NT2/D1 (cell line): ENCODE measurements at regions not wholly inside any gene's neighbourhood (a gene's known extent, or its start where the extent isn't known, plus 50 kb on each side); places are given as distances from the start of the nearest gene placed in this dataset.

Experiments used
- YY1 ChIP-seq: IDR thresholded peaks from 2 replicates; pipeline ENCODE4 v1.6.1; 2011; ENCODE audit not compliant: insufficient read length, insufficient read depth
- ZNF274 ChIP-seq: IDR thresholded peaks from 2 replicates; pipeline ENCODE4 v1.6.1; 2011; ENCODE audit warnings: mild to moderate bottlenecking, low read depth, low read length

DNA sequence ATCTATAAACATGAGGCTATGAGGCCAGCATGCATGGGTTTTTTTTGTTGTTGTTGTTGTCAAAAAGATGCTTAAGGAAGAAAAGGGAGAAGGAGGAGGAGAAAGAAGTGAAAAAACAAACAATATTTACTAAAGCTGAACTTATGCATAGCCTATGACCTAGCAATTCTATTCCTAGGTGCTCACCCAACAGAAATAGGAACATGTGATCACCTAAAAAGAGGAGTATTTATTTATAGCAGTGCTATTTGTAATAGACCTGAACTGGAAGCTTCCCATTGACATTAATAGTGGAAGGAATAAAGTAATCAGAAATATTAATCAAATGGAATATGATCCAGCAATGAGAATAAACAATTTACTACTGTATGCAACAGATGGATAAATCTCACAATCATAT lies 156.5 kb upstream of the OLIG3 start:
- TF ChIP-seq ZNF274 (no peak), YY1 (no peak)
